ENCODE measurements at regions not wholly inside any gene's neighbourhood (a gene's known extent, or its start where the extent isn't known, plus 50 kb on each side); places are given as distances from the start of the nearest gene placed in this dataset.
A peak's percentile ranks its signal among the peaks of the same experiment; 100 is the strongest.

DNA sequence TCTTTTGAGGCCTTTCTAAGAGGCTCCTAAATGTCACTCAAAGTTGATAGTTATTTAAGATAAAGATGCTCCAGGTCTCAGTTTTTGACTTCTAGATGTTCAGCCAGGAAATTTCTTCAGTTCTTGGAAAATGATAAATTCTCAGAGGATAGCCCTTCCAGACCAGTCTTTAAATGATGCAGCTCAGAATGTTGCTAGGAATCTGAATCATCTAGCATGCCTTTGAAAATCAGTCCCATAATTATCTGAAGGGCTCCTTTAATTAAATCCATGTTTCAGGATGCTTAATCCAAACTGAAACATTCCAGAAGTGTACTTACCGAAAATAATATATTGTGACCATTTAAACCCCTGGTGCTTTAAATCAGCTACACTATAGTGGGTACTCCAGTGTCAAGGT, 107.5 kb upstream of the FBN2 start:
- H3K27ac ChIP-seq (ENCODE audit: insufficient read depth, low read depth, low read length), result no peak overlapping the region
- no peaks in the 10 kb centered on the region for H3K79me2 ChIP-seq (ENCODE audit: control insufficient read depth, insufficient read depth, low read length)
- H3K9ac ChIP-seq (replicated peaks; ENCODE audit: extremely low read depth, insufficient read depth, low read length), result no peak overlapping the region
- H4K20me1 ChIP-seq (replicated peaks; ENCODE audit: control insufficient read depth, extremely low read depth, insufficient read depth, low read length), result no peaks in the 10 kb centered on the region
- TF ChIP-seq POLR2A (IDR thresholded peaks at IDR 0.05; ENCODE audit: low read depth, low read length), result no peak
- no peak for TF ChIP-seq FOS (IDR thresholded peaks at IDR 0.05; ENCODE audit: borderline replicate concordance, insufficient read depth, low read length)
- no peak for TF ChIP-seq POLR2AphosphoS5 (IDR thresholded peaks at IDR 0.05; ENCODE audit: insufficient read depth, low read depth, low read length)
- TF ChIP-seq, protein P1, sequence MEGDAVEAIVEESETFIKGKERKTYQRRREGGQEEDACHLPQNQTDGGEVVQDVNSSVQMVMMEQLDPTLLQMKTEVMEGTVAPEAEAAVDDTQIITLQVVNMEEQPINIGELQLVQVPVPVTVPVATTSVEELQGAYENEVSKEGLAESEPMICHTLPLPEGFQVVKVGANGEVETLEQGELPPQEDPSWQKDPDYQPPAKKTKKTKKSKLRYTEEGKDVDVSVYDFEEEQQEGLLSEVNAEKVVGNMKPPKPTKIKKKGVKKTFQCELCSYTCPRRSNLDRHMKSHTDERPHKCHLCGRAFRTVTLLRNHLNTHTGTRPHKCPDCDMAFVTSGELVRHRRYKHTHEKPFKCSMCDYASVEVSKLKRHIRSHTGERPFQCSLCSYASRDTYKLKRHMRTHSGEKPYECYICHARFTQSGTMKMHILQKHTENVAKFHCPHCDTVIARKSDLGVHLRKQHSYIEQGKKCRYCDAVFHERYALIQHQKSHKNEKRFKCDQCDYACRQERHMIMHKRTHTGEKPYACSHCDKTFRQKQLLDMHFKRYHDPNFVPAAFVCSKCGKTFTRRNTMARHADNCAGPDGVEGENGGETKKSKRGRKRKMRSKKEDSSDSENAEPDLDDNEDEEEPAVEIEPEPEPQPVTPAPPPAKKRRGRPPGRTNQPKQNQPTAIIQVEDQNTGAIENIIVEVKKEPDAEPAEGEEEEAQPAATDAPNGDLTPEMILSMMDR (IDR thresholded peaks at IDR 0.05; ENCODE audit: extremely low read depth in 1 of 2, insufficient read depth in 1 of 2, low read depth in 1 of 2, low read length in 2 of 2), result no peak
- TF ChIP-seq JUN (IDR thresholded peaks at IDR 0.05; ENCODE audit: borderline replicate concordance, insufficient read depth, insufficient read length, low read depth), result no peak
- TF ChIP-seq GATA2 (IDR thresholded peaks at IDR 0.05; ENCODE audit: insufficient read depth, insufficient read length, low read depth, low read length), result no peak
- TF ChIP-seq, protein P2, sequence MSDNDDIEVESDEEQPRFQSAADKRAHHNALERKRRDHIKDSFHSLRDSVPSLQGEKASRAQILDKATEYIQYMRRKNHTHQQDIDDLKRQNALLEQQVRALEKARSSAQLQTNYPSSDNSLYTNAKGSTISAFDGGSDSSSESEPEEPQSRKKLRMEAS (IDR thresholded peaks at IDR 0.05; ENCODE audit: insufficient read depth, insufficient read length), result no peak
- no peak for TF ChIP-seq EZH2 (IDR thresholded peaks at IDR 0.05; ENCODE audit: borderline replicate concordance, low read depth, low read length, severe bottlenecking)
- no peak for TF ChIP-seq MYC (IDR thresholded peaks at IDR 0.05; ENCODE audit: low read depth, low read length)
- peak overlapping the region; percentile 10 for H2AFZ ChIP-seq (ENCODE audit: low read depth, low read length)
- H3K9me3 ChIP-seq (replicated peaks; ENCODE audit: control insufficient read depth, insufficient read depth, low read length), result no peaks in the 10 kb centered on the region
- intact Hi-C loops (cut with micrococcal nuclease) (no loop called here), dilution Hi-C loops (cut with MboI; ENCODE audit: extremely low pct_ligation_motif_present, low sequenced_read_pairs) (no loop called here)
- FAIRE-seq (no peak), DNase-seq (ENCODE audit: low read depth, low spot score) (no peak)
- no peaks in the 10 kb centered on the region for H3K27me3 ChIP-seq (ENCODE audit: control insufficient read depth in 2 of 2, insufficient read depth in 2 of 2, low read length in 2 of 2)
- BruUV-seq (replicated peaks), result no TSS peak
- no peak overlapping the region for H3K4me3 ChIP-seq (replicated peaks in 1 of 3; ENCODE audit: insufficient read depth in 1 of 3, low read depth in 1 of 3, low read length in 3 of 3)
- H3K36me3 ChIP-seq (ENCODE audit: control insufficient read depth in 2 of 2, extremely low read depth in 1 of 2, insufficient read depth in 2 of 2, low read length in 2 of 2), result no peaks in the 10 kb centered on the region
- peaks cover 22% of the 10 kb centered on the region for H3K4me1 ChIP-seq (ENCODE audit: control insufficient read depth, extremely low read depth, insufficient read depth, low read length)
- POLR2A ChIA-PET, result no interaction called here
- H3K9me1 ChIP-seq (replicated peaks; ENCODE audit: control insufficient read depth, extremely low read depth, insufficient read depth, low read length), result no peaks in the 10 kb centered on the region
- CTCF ChIA-PET, result interaction anchor here (0.6 to 2.0 kb wide), 3 partner anchors 13 to 1889 kb away, joined by 3 to 11 read pairs (median 8); no protein-coding TSS in a partner anchor
- no peak overlapping the region for H3K4me2 ChIP-seq (ENCODE audit: insufficient read depth, low read length)

Data from endothelial cell of umbilical vein (primary cell).